ENCODE measurements at regions not wholly inside any gene's neighbourhood (a gene's known extent, or its start where the extent isn't known, plus 50 kb on each side); places are given as distances from the start of the nearest gene placed in this dataset.

DNA sequence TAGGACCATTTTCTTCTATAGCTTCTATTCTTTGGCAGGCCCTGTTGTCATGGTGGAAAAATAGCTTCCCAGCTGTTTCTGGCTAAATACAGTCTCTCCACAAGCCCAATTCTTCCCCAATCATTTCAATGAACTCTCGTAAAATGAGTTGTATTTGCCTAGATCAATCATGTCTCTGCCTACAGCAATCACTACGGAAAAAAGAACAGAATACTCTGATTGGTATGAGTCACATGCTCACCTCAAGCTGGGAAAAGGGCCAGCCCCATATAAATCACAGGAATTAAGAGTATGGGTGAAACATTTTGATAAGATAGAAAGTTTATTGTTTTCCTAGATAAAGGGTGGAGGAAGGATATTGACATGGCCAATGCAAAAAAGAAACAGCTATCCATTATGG lies 711.4 kb downstream of the EFNA5 start:
- no peak for TF ChIP-seq POLR2A (IDR thresholded peaks at IDR 0.05)
- TF ChIP-seq, protein P1, sequence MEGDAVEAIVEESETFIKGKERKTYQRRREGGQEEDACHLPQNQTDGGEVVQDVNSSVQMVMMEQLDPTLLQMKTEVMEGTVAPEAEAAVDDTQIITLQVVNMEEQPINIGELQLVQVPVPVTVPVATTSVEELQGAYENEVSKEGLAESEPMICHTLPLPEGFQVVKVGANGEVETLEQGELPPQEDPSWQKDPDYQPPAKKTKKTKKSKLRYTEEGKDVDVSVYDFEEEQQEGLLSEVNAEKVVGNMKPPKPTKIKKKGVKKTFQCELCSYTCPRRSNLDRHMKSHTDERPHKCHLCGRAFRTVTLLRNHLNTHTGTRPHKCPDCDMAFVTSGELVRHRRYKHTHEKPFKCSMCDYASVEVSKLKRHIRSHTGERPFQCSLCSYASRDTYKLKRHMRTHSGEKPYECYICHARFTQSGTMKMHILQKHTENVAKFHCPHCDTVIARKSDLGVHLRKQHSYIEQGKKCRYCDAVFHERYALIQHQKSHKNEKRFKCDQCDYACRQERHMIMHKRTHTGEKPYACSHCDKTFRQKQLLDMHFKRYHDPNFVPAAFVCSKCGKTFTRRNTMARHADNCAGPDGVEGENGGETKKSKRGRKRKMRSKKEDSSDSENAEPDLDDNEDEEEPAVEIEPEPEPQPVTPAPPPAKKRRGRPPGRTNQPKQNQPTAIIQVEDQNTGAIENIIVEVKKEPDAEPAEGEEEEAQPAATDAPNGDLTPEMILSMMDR (IDR thresholded peaks at IDR 0.05 in 4 of 5, conservative IDR thresholded peaks at IDR 0.05 in 1 of 5) = no peak
